GM23248 (cell line): ENCODE measurements at regions not wholly inside any gene's neighbourhood (a gene's known extent, or its start where the extent isn't known, plus 50 kb on each side); places are given as distances from the start of the nearest gene placed in this dataset.

ENCODE experiments used
- EZH2 ChIP-seq: fragments of 200-600 bp; sonication (generic); IDR thresholded peaks from 2 replicates; pipeline ENCODE4 v1.6.1; 2018; ENCODE audit warnings: antibody characterized with exemption, mild to moderate bottlenecking; ENCODE audit not compliant: insufficient read depth, poor library complexity, severe bottlenecking
- EZH2phosphoT487 ChIP-seq: fragments of 200-600 bp; sonication (generic); IDR thresholded peaks from 2 replicates; pipeline ENCODE4 v1.6.1; 2018; ENCODE audit warnings: antibody characterized with exemption, moderate library complexity, mild to moderate bottlenecking, low read depth; ENCODE audit not compliant: insufficient read depth

- TF ChIP-seq EZH2, result no peak
- TF ChIP-seq EZH2phosphoT487, result no peak
Observed at GRCh38 chr12:69036999-69037398, 104.0 kb upstream of the CPM start.
